Parathyroid adenoma (tissue), 2 donors: ENCODE measurements at regions not wholly inside any gene's neighbourhood (a gene's known extent, or its start where the extent isn't known, plus 50 kb on each side); places are given as distances from the start of the nearest gene placed in this dataset.

Experiments
- H2AFZ ChIP-seq: fragments of 300-600 bp; sonication (generic); one replicate; pipeline ENCODE4 v1.7.0; 2017; ENCODE audit warnings: antibody characterized with exemption, mild to moderate bottlenecking
- H3K27ac ChIP-seq: fragments of 300-600 bp; sonication (generic); one replicate; pipeline ENCODE4 v1.7.0; 2017
- H3K27me3 ChIP-seq: fragments of 300-600 bp; sonication (generic); one replicate; pipeline ENCODE4 v1.7.0; 2017; ENCODE audit warnings: low read length; ENCODE audit not compliant: control insufficient read depth, insufficient read depth
- H3K36me3 ChIP-seq: fragments of 300-600 bp; sonication (generic); one replicate; pipeline ENCODE4 v1.7.0; 2017; ENCODE audit warnings: low read length; ENCODE audit not compliant: control insufficient read depth, insufficient read depth
- H3K4me1 ChIP-seq: fragments of 300-600 bp; sonication (generic); one replicate; pipeline ENCODE4 v1.7.0; 2017; ENCODE audit warnings: control low read depth
- H3K4me2 ChIP-seq: fragments of 300-600 bp; sonication (generic); one replicate; pipeline ENCODE4 v1.7.0; 2017; ENCODE audit warnings: low read length
- H3K4me3 ChIP-seq: fragments of 300-600 bp; sonication (generic); one replicate; pipeline ENCODE4 v1.7.0; 2017; ENCODE audit warnings: low read depth, low read length
- H3K79me2 ChIP-seq: fragments of 300-600 bp; sonication (generic); one replicate; pipeline ENCODE4 v1.7.0; 2017; ENCODE audit warnings: control low read depth
- H3K9ac ChIP-seq: fragments of 300-600 bp; sonication (generic); one replicate; pipeline ENCODE4 v1.7.0; 2017; ENCODE audit warnings: mild to moderate bottlenecking
- H3K9me3 ChIP-seq: fragments of 300-600 bp; sonication (generic); one replicate; pipeline ENCODE4 v1.7.0; 2017; ENCODE audit warnings: low read length; ENCODE audit not compliant: control insufficient read depth
- CTCF ChIP-seq: fragments of 300-600 bp; sonication (generic); IDR thresholded peaks from one replicate; pipeline ENCODE4 v1.7.0; 2017; ENCODE audit warnings: antibody characterized with exemption, mild to moderate bottlenecking
- donor health status: primary hyperparathyroidism.

- H3K36me3 ChIP-seq = no peaks in the 10 kb centered on the region
- no peaks in the 10 kb centered on the region for H3K9me3 ChIP-seq
- H3K9ac ChIP-seq = no peak overlapping the region
- H3K4me2 ChIP-seq = no peak overlapping the region
- no peak overlapping the region for H2AFZ ChIP-seq
- no peak overlapping the region for H3K4me3 ChIP-seq
- H3K27ac ChIP-seq = no peak overlapping the region
- no peak for TF ChIP-seq CTCF
- H3K79me2 ChIP-seq = no peaks in the 10 kb centered on the region
- no peaks in the 10 kb centered on the region for H3K4me1 ChIP-seq
- no peaks in the 10 kb centered on the region for H3K27me3 ChIP-seq
These were observed 157.1 kb upstream of the CDH6 start for GRCh38 chr5:31036411-31036810.

- H3K27ac ChIP-seq = no peak overlapping the region
- H3K9me3 ChIP-seq = no peaks in the 10 kb centered on the region
- no peak for TF ChIP-seq CTCF
- H3K36me3 ChIP-seq = no peaks in the 10 kb centered on the region
- H2AFZ ChIP-seq = no peak overlapping the region
- H3K9ac ChIP-seq = no peak overlapping the region
- H3K4me1 ChIP-seq = no peaks in the 10 kb centered on the region
- no peak overlapping the region for H3K4me2 ChIP-seq
- no peak overlapping the region for H3K4me3 ChIP-seq
- H3K79me2 ChIP-seq = no peaks in the 10 kb centered on the region
- H3K27me3 ChIP-seq = no peaks in the 10 kb centered on the region
These were observed 160.2 kb upstream of the CDH6 start for GRCh38 chr5:31033295-31033694.

GRCh38 chr5:31029925-31030324 is 163.6 kb upstream of the CDH6 start:
- no peak overlapping the region for H2AFZ ChIP-seq
- TF ChIP-seq CTCF = no peak
- H3K36me3 ChIP-seq = no peaks in the 10 kb centered on the region
- no peak overlapping the region for H3K4me2 ChIP-seq
- no peaks in the 10 kb centered on the region for H3K9me3 ChIP-seq
- H3K79me2 ChIP-seq = no peaks in the 10 kb centered on the region
- no peak overlapping the region for H3K4me3 ChIP-seq
- H3K4me1 ChIP-seq = no peaks in the 10 kb centered on the region
- H3K27ac ChIP-seq = no peak overlapping the region
- H3K27me3 ChIP-seq = no peaks in the 10 kb centered on the region
- H3K9ac ChIP-seq = no peak overlapping the region

GRCh38 chr5:31027721-31028120 is 165.8 kb upstream of the CDH6 start:
- no peaks in the 10 kb centered on the region for H3K36me3 ChIP-seq
- no peak overlapping the region for H3K27ac ChIP-seq
- no peak overlapping the region for H2AFZ ChIP-seq
- no peak overlapping the region for H3K4me3 ChIP-seq
- no peak overlapping the region for H3K4me2 ChIP-seq
- H3K9ac ChIP-seq = no peak overlapping the region
- H3K9me3 ChIP-seq = no peaks in the 10 kb centered on the region
- no peak for TF ChIP-seq CTCF
- H3K4me1 ChIP-seq = no peaks in the 10 kb centered on the region
- H3K79me2 ChIP-seq = no peaks in the 10 kb centered on the region
- no peaks in the 10 kb centered on the region for H3K27me3 ChIP-seq

- Histone ChIP-seq H3K9ac (no peak overlapping the region), H3K4me1 (no peaks in the 10 kb centered on the region), H3K4me2 (no peak overlapping the region), H3K4me3 (no peak overlapping the region), H3K36me3 (no peaks in the 10 kb centered on the region), H3K27me3 (no peaks in the 10 kb centered on the region), H2AFZ (no peak overlapping the region), H3K79me2 (no peaks in the 10 kb centered on the region), H3K27ac (no peak overlapping the region), H3K9me3 (no peaks in the 10 kb centered on the region)
- TF ChIP-seq CTCF = no peak
These were observed 170.4 kb upstream of the CDH6 start for GRCh38 chr5:31023105-31023504.
